ENCODE measurements at regions not wholly inside any gene's neighbourhood (a gene's known extent, or its start where the extent isn't known, plus 50 kb on each side); places are given as distances from the start of the nearest gene placed in this dataset.
"Not testable (repeated sequence)": the region's sequence is repeated elsewhere in the genome, so short reads cannot be mapped to it uniquely, and the experiment has no call there.

DNA sequence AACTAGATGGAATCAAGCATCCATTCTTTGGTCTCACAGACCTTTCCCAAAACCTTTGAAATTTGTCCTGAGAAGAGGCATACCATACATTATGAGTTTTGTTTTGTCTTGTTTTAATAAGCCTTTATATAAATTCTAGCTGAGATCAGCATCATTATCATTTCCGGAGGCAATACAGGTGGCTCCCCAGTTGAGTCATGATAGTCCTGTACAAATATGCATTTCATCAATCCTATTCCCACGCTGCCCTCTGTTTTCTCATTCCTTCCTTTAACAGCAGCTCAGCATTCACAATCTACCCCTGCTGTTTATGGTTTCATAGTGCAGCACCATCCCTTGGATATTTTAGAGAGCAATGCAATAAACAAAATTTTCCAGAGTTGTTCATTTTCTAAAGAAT lies 216.7 kb downstream of the TXNL1 start:
- DNase-seq (ENCODE audit: insufficient read length, low spot score, missing footprints), result peak; percentile 65
- Histone ChIP-seq H4K20me1 (ENCODE audit: insufficient read depth, low read length) (no peaks in the 10 kb centered on the region), H3K4me2 (ENCODE audit: insufficient read depth, low read length) (no peak overlapping the region), H3K9me3 (ENCODE audit: low read depth, low read length) (no peaks in the 10 kb centered on the region), H3K27me3 (ENCODE audit: insufficient read depth, low read length) (no peaks in the 10 kb centered on the region), H3K27ac (ENCODE audit: low read depth, low read length) (no peak overlapping the region), H3K36me3 (ENCODE audit: insufficient read depth, low read length) (no peaks in the 10 kb centered on the region), H2AFZ (ENCODE audit: low read length) (no peak overlapping the region), H3K79me2 (ENCODE audit: insufficient read depth, low read length) (no peaks in the 10 kb centered on the region), H3K4me1 (ENCODE audit: insufficient read depth, low read length) (no peaks in the 10 kb centered on the region), H3K4me3 (ENCODE audit: insufficient read depth, low read length) (no peak overlapping the region)
- TF ChIP-seq, protein P1, sequence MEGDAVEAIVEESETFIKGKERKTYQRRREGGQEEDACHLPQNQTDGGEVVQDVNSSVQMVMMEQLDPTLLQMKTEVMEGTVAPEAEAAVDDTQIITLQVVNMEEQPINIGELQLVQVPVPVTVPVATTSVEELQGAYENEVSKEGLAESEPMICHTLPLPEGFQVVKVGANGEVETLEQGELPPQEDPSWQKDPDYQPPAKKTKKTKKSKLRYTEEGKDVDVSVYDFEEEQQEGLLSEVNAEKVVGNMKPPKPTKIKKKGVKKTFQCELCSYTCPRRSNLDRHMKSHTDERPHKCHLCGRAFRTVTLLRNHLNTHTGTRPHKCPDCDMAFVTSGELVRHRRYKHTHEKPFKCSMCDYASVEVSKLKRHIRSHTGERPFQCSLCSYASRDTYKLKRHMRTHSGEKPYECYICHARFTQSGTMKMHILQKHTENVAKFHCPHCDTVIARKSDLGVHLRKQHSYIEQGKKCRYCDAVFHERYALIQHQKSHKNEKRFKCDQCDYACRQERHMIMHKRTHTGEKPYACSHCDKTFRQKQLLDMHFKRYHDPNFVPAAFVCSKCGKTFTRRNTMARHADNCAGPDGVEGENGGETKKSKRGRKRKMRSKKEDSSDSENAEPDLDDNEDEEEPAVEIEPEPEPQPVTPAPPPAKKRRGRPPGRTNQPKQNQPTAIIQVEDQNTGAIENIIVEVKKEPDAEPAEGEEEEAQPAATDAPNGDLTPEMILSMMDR (IDR thresholded peaks at IDR 0.05; ENCODE audit: extremely low read depth, low read depth, low read length), result no peak

DNA sequence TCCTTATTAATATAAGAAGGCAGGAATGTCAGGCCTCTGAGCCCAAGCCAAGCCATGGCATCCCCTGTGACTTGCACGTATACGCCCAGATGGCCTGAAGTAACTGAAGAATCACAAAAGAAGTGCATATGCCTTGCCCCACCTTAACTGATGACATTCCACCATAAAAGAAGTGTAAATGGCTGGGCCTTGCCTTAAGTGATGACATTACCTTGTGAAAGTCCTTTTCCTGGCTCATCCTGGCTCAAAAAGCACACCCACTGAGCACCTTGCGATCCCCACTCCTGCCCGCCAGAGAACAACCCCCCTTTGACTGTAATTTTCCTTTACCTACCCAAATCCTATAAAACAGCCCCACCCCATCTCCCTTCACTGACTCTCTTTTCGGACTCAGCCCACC lies 217.5 kb downstream of the TXNL1 start:
- not testable (repeated sequence) for H3K4me3 ChIP-seq (ENCODE audit: insufficient read depth, low read length); H3K36me3 ChIP-seq (ENCODE audit: insufficient read depth, low read length); H3K79me2 ChIP-seq (ENCODE audit: insufficient read depth, low read length); DNase-seq (ENCODE audit: insufficient read length, low spot score, missing footprints); H3K27ac ChIP-seq (ENCODE audit: low read depth, low read length); H3K4me2 ChIP-seq (ENCODE audit: insufficient read depth, low read length); H2AFZ ChIP-seq (ENCODE audit: low read length); H3K4me1 ChIP-seq (ENCODE audit: insufficient read depth, low read length); H3K9me3 ChIP-seq (ENCODE audit: low read depth, low read length); H4K20me1 ChIP-seq (ENCODE audit: insufficient read depth, low read length); H3K27me3 ChIP-seq (ENCODE audit: insufficient read depth, low read length)

DNA sequence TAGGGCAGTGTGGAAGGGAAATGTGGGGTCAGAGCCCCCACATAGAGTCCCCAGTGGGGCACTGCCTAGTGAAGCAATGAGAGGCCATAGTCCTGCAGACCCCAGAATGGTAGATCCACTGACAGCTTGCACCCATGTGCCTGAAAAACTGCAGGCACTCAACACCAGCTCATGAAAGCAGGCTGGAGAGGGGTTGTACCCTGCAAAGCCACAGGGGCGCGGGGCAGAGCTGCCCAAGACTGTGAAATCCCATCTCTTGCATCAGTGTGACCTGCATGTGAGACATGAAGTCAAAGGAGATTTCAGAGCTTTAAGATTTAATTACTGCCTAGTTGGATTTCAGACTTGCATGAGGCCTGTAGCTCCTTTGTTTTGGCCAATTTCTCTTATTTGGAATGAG lies 224.0 kb downstream of the TXNL1 start:
- no peaks in the 10 kb centered on the region for H3K79me2 ChIP-seq (ENCODE audit: insufficient read depth, low read length)
- DNase-seq (ENCODE audit: insufficient read length, low spot score, missing footprints), result no peak
- TF ChIP-seq, protein P1 (IDR thresholded peaks at IDR 0.05; ENCODE audit: extremely low read depth, low read depth, low read length), result no peak
- H2AFZ ChIP-seq (ENCODE audit: low read length), result no peak overlapping the region
- no peaks in the 10 kb centered on the region for H4K20me1 ChIP-seq (ENCODE audit: insufficient read depth, low read length)
- no peaks in the 10 kb centered on the region for H3K36me3 ChIP-seq (ENCODE audit: insufficient read depth, low read length)
- no peak overlapping the region for H3K4me2 ChIP-seq (ENCODE audit: insufficient read depth, low read length)
- H3K27me3 ChIP-seq (ENCODE audit: insufficient read depth, low read length), result no peaks in the 10 kb centered on the region
- H3K4me3 ChIP-seq (ENCODE audit: insufficient read depth, low read length), result no peak overlapping the region
- H3K9me3 ChIP-seq (ENCODE audit: low read depth, low read length), result peaks cover 4% of the 10 kb centered on the region
- no peak overlapping the region for H3K27ac ChIP-seq (ENCODE audit: low read depth, low read length)
- no peaks in the 10 kb centered on the region for H3K4me1 ChIP-seq (ENCODE audit: insufficient read depth, low read length)

DNA sequence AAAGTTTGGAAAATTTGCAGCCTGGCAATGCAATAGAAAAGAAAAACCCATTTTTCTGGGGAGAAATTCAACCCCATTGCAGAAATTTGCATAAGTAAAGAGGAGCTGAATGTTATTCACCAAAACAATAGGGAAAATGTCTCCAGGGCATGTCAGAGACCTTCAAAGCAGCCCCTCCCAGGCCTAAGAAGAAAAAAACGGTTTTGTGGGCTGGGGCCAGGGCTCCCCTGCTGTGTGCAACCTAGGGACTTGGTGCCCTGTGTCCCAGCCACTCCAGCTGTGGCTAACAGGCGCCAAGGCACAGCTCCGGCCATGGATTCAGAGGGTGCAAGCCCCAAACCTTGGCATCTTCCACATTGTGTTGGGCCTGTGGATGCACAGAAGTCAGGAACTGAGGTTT lies 224.5 kb downstream of the TXNL1 start:
- H3K4me1 ChIP-seq (ENCODE audit: insufficient read depth, low read length), result no peaks in the 10 kb centered on the region
- no peak overlapping the region for H2AFZ ChIP-seq (ENCODE audit: low read length)
- no peak overlapping the region for H3K27ac ChIP-seq (ENCODE audit: low read depth, low read length)
- no peak overlapping the region for H3K4me2 ChIP-seq (ENCODE audit: insufficient read depth, low read length)
- no peak overlapping the region for H3K4me3 ChIP-seq (ENCODE audit: insufficient read depth, low read length)
- no peak for DNase-seq (ENCODE audit: insufficient read length, low spot score, missing footprints)
- TF ChIP-seq, protein P1 (IDR thresholded peaks at IDR 0.05; ENCODE audit: extremely low read depth, low read depth, low read length), result no peak
- H4K20me1 ChIP-seq (ENCODE audit: insufficient read depth, low read length), result no peaks in the 10 kb centered on the region
- peaks cover 4% of the 10 kb centered on the region for H3K9me3 ChIP-seq (ENCODE audit: low read depth, low read length)
- no peaks in the 10 kb centered on the region for H3K79me2 ChIP-seq (ENCODE audit: insufficient read depth, low read length)
- H3K36me3 ChIP-seq (ENCODE audit: insufficient read depth, low read length), result no peaks in the 10 kb centered on the region
- no peaks in the 10 kb centered on the region for H3K27me3 ChIP-seq (ENCODE audit: insufficient read depth, low read length)

DNA sequence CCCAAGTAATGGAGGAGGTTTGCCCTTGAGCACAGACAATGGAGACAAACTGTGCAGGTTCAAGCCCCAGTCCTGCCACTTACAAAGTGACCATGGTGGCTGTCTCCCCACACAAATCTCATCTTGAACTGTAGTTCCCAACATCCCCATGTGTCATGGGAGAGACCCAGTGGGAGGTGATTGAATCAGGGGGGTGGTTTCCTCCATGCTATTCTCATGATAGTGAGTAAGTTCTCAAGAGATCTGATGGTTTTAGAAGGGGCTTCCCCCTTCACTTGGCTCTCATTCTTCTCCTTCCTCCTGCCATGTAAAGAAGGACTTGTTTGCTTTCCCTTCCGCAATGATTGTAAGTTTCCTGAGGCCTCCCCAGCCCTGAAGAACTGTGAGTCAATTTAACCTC lies 225.4 kb downstream of the TXNL1 start:
- H3K36me3 ChIP-seq (ENCODE audit: insufficient read depth, low read length), result no peaks in the 10 kb centered on the region
- H4K20me1 ChIP-seq (ENCODE audit: insufficient read depth, low read length), result no peaks in the 10 kb centered on the region
- H3K4me2 ChIP-seq (ENCODE audit: insufficient read depth, low read length), result no peak overlapping the region
- H3K4me1 ChIP-seq (ENCODE audit: insufficient read depth, low read length), result no peaks in the 10 kb centered on the region
- H3K79me2 ChIP-seq (ENCODE audit: insufficient read depth, low read length), result no peaks in the 10 kb centered on the region
- H3K9me3 ChIP-seq (ENCODE audit: low read depth, low read length), result peaks cover 4% of the 10 kb centered on the region
- DNase-seq (ENCODE audit: insufficient read length, low spot score, missing footprints), result no peak
- no peak overlapping the region for H3K27ac ChIP-seq (ENCODE audit: low read depth, low read length)
- no peaks in the 10 kb centered on the region for H3K27me3 ChIP-seq (ENCODE audit: insufficient read depth, low read length)
- H3K4me3 ChIP-seq (ENCODE audit: insufficient read depth, low read length), result no peak overlapping the region
- TF ChIP-seq, protein P1 (IDR thresholded peaks at IDR 0.05; ENCODE audit: extremely low read depth, low read depth, low read length), result no peak
- no peak overlapping the region for H2AFZ ChIP-seq (ENCODE audit: low read length)

Data from osteoblast (primary cell).